NOMO-1 (cell line): ENCODE measurements at regions not wholly inside any gene's neighbourhood (a gene's known extent, or its start where the extent isn't known, plus 50 kb on each side); places are given as distances from the start of the nearest gene placed in this dataset.

ENCODE experiments used
- DNase-seq, 2 experiments: peaks; one replicate each; lab custom pipeline; 2025; ENCODE audit not compliant: unreplicated experiment in 2 of 2; lab: John Stamatoyannopoulos, UW

GRCh38 chr6:50102676-50103075 is 52.9 kb upstream of the DEFB112 start:
- DNase-seq: no peak

GRCh38 chr6:50110587-50110986 is 60.9 kb upstream of the DEFB112 start:
- no peak for DNase-seq

GRCh38 chr6:50112981-50113857 is 63.5 kb upstream of the DEFB112 start:
- DNase-seq: no peak

- no peak for DNase-seq
These were observed 66.7 kb upstream of the DEFB112 start for GRCh38 chr6:50116390-50116789.

- DNase-seq: no peak
These were observed 67.2 kb upstream of the DEFB112 start for GRCh38 chr6:50116797-50117542.

GRCh38 chr6:50120300-50120699 is 70.6 kb upstream of the DEFB112 start:
- no peak for DNase-seq

GRCh38 chr6:50123688-50124087 is 74.0 kb upstream of the DEFB112 start:
- no peak for DNase-seq

GRCh38 chr6:50124572-50124971 is 74.8 kb upstream of the DEFB112 start:
- no peak for DNase-seq

- peak in 1 of 2 experiments; percentile 28 for DNase-seq
These were observed 78.8 kb upstream of the DEFB112 start for GRCh38 chr6:50128420-50129005.

GRCh38 chr6:50135968-50136367 is 86.2 kb upstream of the DEFB112 start:
- no peak for DNase-seq

- no peak for DNase-seq
These were observed 91.4 kb upstream of the DEFB112 start for GRCh38 chr6:50141100-50141499.

GRCh38 chr6:50143011-50143719 is 93.4 kb upstream of the DEFB112 start:
- no peak for DNase-seq

- peak in 1 of 2 experiments; percentile 0 for DNase-seq
These were observed 95.4 kb upstream of the DEFB112 start for GRCh38 chr6:50145125-50145524.

- no peak for DNase-seq
These were observed 97.6 kb upstream of the DEFB112 start for GRCh38 chr6:50147371-50147770.

GRCh38 chr6:50180646-50181045 is 130.9 kb upstream of the DEFB112 start:
- DNase-seq: peak in 1 of 2 experiments; percentile 2

- DNase-seq: no peak
These were observed 135.3 kb upstream of the DEFB112 start for GRCh38 chr6:50185006-50185405.

GRCh38 chr6:50187351-50187921 is 137.7 kb upstream of the DEFB112 start:
- no peak for DNase-seq

GRCh38 chr6:50198245-50198644 is 148.5 kb upstream of the DEFB112 start:
- no peak for DNase-seq

- no peak for DNase-seq
These were observed 153.0 kb upstream of the DEFB112 start for GRCh38 chr6:50202766-50203165.

- DNase-seq: no peak
These were observed 161.9 kb upstream of the DEFB112 start for GRCh38 chr6:50211582-50211981.

GRCh38 chr6:50213146-50213545 is 163.4 kb upstream of the DEFB112 start:
- DNase-seq: no peak
